Right lobe of liver (tissue), 6 donors: ENCODE measurements at regions not wholly inside any gene's neighbourhood (a gene's known extent, or its start where the extent isn't known, plus 50 kb on each side); places are given as distances from the start of the nearest gene placed in this dataset.
"Not testable (repeated sequence)": the region's sequence is repeated elsewhere in the genome, so short reads cannot be mapped to it uniquely, and the experiment has no call there.

ENCODE experiments used
- ATAC-seq, 4 donors: fragments of 200-7000 bp; cut with Tn5 transposase; one replicate each; pipeline ENCODE4 v1.9.1; 2020; ENCODE audit warnings: mild to moderate bottlenecking in 4 of 4, moderate library complexity in 4 of 4
- DNase-seq, 3 donors: peaks; one replicate each; pipeline ENCODE4 v3.0.0-alpha.2; 2020
- H3K27ac ChIP-seq, 3 donors: fragments of 200-600 bp; one replicate each; pipeline ENCODE4 v1.8.0; 2022
- H3K27me3 ChIP-seq, 2 donors: fragments of 200-600 bp; one replicate each; pipeline ENCODE4 v1.8.0; 2022
- H3K36me3 ChIP-seq, 4 donors: fragments of 200-600 bp; sonication (generic) in 1 of 4; one replicate each; pipeline versions ENCODE4 v1.5.1 to v1.8.0; 2017 to 2022; ENCODE audit warnings: control low read depth in 1 of 4
- H3K4me1 ChIP-seq, 4 donors: fragments of 200-600 bp; sonication (generic) in 1 of 4; one replicate each; pipeline versions ENCODE4 v1.5.1 to v1.8.0; 2017 to 2022; ENCODE audit warnings: control low read depth in 1 of 4
- H3K4me3 ChIP-seq, 3 donors: fragments of 200-600 bp; one replicate each; pipeline ENCODE4 v1.8.0; 2022
- H3K9me3 ChIP-seq, 4 donors: fragments of 200-600 bp; sonication (generic) in 1 of 4; one replicate each; pipeline versions ENCODE4 v1.5.1 to v1.8.0; 2017 to 2022; ENCODE audit warnings: control low read depth in 1 of 4
- POLR2A ChIP-seq: fragments of 450-650 bp; IDR thresholded peaks from one replicate; pipeline ENCODE4 v1.6.1; 2017; ENCODE audit warnings: antibody characterized with exemption, mild to moderate bottlenecking
- WGBS: methylation state at CpG from one replicate; pipeline ENCODE4 v1.1.6; 2018; ENCODE audit warnings: low coverage, low lambda C conversion rate; ENCODE audit not compliant: insufficient coverage; ENCODE audit errors: missing lambda C conversion rate; 5-methylcytosine and 5-hydroxymethylcytosine counted together
- intact Hi-C, 2 donors: fragments of 100-400 bp; cut with DNase I; formaldehyde crosslinking; loops; one replicate each; pipeline versions ENCODE4 v1.11.2 to v1.14.1; 2022
- TF ChIP-seq, protein P1 (sequence below), 4 donors: fragments of 200-600 bp in 3 of 4; fragments of 450-650 bp in 1 of 4; IDR thresholded peaks; one replicate each; pipeline versions ENCODE4 v1.5.1 to v1.8.0; 2016 to 2022; ENCODE audit warnings: antibody characterized with exemption in 4 of 4, mild to moderate bottlenecking in 2 of 4
- donor health status: DM: no; HTN: yes; CAD: no.
- donor health status: DM: no; HTN: no; CAD: no.
- donor health status: DM: no; HTN: no; CAD: no.
- donor health status: DM: no; HTN: yes; CAD: no.
- donor health status: DM: no; HTN: yes; CAD: no.

DNA sequence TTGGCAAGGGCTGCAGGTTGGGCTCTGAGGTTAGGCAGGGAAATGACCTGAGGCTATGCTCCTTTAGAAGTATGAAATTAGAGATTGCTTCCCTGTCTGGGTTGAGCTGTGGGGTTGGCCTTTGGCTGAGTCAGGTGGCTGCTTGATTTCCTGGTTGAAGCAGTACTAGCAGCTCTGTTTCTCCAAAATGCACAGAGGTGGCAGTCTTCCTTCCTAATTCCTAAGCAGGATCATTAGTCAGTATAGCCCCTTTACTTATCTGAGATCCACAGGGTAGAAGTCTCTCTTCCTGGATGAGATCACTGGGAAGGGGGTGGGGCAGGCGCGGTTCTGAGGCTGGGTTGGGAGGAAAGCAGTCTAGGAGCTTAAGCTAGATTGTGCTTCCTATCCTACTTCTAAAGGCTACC, 1917.5 kb downstream of the LRRC4C start:
- no peak for DNase-seq
- WGBS = 73% methylated on average over 2 of the region's 2 CpGs
- intact Hi-C loops = no loop called here

DNA sequence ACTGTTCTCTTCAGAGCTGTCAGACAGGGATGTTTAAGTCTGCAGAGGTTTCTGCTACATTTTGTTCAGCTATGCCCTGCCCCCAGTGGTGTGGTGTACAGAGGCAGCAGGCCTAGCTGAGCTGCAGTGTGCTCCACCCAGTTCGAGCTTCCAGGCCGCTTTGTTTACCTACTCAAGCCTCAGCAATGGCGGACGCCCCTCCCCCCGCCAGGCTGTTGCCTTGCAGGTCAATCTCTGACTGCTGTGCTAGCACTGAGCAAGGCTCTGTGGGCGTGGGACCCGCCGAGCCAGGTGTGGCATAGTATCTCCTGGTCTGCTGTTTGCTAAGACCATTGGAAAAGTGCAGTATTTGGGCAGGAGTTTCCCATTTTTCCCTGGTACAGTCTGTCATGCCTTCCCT, 1923.1 kb downstream of the LRRC4C start:
- H3K4me3 ChIP-seq, intact Hi-C loops: not testable (repeated sequence)
- ATAC-seq = peak in 2 of 4 donors; percentile 27 to 56

More for the DNA sequence above, 1917.5 kb downstream of the LRRC4C start:
- ATAC-seq = peak in 1 of 4 donors; percentile 52
- Histone ChIP-seq H3K36me3 (no peaks in the 10 kb centered on the region), H3K9me3 (no peaks in the 10 kb centered on the region), H3K4me3 (no peak overlapping the region), H3K27ac (no peak overlapping the region), H3K27me3 (no peaks in the 10 kb centered on the region), H3K4me1 (no peaks in the 10 kb centered on the region)
- TF ChIP-seq, protein P1, sequence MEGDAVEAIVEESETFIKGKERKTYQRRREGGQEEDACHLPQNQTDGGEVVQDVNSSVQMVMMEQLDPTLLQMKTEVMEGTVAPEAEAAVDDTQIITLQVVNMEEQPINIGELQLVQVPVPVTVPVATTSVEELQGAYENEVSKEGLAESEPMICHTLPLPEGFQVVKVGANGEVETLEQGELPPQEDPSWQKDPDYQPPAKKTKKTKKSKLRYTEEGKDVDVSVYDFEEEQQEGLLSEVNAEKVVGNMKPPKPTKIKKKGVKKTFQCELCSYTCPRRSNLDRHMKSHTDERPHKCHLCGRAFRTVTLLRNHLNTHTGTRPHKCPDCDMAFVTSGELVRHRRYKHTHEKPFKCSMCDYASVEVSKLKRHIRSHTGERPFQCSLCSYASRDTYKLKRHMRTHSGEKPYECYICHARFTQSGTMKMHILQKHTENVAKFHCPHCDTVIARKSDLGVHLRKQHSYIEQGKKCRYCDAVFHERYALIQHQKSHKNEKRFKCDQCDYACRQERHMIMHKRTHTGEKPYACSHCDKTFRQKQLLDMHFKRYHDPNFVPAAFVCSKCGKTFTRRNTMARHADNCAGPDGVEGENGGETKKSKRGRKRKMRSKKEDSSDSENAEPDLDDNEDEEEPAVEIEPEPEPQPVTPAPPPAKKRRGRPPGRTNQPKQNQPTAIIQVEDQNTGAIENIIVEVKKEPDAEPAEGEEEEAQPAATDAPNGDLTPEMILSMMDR (IDR thresholded peaks at IDR 0.05) = no peak
- no peak for TF ChIP-seq POLR2A

More for the DNA sequence above, 1923.1 kb downstream of the LRRC4C start:
- H3K9me3 ChIP-seq, H3K27me3 ChIP-seq, H3K4me1 ChIP-seq, H3K36me3 ChIP-seq, H3K27ac ChIP-seq: not testable (repeated sequence)
- 80% methylated on average over 1 of the region's 8 CpGs for WGBS
- DNase-seq = peak in 2 of 3 donors; percentile 46 to 51
